HG02642 (cell line): ENCODE measurements at regions not wholly inside any gene's neighbourhood (a gene's known extent, or its start where the extent isn't known, plus 50 kb on each side); places are given as distances from the start of the nearest gene placed in this dataset.

Source experiments
- ATAC-seq: cut with Tn5 transposase; IDR thresholded peaks from one replicate; pipeline ENCODE4 v1.9.1; 2021; ENCODE audit warnings: mild to moderate bottlenecking; ENCODE audit not compliant: unreplicated experiment, poor library complexity

DNA sequence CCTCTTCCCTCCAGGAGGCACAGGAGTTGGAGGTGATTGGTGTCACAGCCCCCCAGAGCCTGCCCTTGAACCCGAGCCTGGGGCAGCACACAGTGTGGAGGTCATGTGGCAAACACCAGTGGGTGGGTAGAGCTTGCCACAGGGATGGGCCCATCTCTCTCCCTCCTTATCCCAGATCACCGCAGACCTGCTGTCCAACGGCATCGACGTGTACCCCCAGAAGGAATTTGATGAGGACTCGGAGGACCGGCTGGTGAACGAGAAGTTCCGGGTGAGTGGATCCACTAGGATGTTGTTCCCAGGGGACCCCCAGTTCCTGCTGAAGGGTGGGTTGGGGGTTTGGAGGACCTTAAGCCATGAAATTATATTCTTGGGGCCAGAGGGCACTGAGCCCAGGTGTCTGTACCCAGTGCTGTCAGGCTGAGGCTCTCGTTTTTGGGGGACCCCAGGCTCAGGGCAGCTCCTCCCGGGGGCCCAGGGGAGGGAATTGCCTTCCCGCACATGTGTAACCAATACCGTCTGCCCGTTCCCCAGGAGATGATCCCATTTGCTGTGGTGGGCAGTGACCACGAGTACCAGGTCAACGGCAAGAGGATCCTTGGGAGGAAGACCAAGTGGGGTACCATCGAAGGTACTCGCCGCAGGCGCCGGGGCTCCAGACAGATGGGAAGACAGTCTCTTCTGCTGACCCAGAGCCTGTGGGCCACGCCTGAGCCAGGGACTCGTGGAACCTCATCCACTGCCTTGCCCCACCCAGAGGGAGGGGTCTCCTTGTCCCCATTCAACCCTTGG lies 351.9 kb downstream of the SEC14L1 start:
- no peak for ATAC-seq

DNA sequence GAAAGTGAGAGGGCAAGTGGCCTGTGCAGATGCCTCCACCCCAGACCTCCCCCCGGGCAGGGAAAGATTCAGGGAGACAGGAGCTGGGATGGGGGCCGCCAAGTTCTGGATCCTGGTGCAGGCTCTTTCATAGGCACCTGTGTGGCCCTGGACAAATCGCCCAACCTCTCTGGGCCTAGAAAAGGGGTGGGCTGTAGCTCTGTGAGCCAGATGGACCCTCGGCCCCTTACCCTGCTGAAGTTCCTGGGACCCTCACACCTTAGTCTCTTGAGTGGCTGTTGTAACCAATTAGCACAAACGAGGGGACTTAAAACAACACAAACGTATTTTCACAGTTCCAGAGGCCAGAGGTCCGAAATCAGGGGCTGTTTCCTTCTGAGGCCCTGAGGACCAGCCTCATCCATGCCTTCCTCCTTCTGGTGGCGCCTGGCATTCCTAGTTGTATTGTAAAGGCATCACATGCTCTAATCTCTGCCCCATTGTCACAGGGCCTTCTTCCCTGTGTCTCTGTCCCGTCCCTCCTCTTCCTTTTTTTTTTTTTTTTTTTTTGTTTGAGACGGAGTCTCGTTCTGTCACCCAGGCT lies 352.6 kb downstream of the SEC14L1 start:
- ATAC-seq: no peak

DNA sequence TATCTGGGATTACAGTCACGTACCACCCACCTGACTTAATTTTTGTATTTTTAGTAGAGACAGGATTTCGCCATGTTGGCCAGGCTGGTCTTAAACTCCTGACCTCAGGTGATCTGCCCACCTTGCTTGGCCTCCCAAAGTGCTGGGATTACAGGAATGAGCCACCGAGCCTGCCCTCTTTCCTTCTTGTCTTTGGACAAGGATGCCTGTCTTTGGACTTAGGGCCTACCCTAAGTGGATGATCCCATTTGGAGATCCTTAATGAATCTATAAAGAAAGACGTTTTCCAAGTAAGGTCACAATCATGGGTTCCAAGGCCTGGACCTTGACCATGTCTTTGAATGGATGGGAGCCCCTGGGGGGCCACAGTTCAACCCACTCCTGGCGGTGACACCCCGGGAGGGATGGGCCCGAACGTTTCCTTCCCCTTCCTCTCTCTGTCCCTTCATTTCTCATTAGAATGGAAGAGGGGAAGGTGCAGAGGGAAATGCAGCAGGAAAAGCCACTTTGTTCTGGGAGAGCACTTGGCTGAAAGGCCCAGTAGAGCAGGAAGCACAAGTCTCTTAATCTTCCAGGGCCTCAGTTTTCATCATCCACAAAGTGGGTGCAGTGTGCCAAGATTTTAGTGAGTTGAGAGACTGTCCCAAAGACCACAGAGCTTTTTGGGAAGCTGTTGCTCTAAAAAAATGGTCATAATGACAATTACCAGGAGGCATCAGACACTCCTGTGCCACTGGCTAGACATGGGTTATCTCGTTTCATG lies 353.3 kb downstream of the SEC14L1 start:
- ATAC-seq: no peak

DNA sequence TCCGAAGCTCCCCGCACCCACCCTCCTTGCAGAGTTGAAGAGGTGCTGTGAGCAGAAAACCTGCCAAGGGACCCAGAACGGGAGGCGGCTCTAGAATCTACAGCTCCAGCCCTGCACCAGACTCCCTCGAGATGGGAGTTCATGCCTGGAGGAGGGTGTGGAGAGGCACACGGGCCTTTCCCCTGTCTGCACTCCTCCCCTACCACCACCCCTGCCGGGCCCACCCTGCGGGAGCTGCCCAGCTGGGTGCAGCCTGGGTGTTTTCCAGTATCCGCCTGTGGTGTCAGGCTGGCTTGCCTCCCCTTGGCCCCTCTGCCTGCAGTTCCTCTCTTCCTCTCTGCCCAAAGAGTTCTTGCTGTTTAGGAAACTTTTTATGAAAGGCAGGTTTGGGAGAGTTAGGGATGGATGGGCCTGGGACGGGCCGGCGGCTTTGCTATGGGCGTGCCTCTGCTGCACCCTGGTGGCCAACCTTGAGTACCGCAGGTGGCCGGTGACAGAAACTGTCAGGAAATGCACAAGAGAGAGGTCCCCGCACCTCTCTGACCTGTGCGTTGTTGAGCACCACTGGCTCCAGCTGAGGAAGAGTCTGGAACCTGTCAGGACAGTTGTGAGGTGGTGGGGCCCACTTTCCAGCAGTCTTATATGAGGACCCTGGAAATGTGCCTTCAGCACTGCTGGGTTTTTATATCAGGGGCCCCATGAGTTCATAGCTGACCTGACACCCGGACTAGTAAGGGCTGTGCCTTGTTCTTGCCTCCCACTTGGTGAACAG lies 354.1 kb downstream of the SEC14L1 start:
- no peak for ATAC-seq

DNA sequence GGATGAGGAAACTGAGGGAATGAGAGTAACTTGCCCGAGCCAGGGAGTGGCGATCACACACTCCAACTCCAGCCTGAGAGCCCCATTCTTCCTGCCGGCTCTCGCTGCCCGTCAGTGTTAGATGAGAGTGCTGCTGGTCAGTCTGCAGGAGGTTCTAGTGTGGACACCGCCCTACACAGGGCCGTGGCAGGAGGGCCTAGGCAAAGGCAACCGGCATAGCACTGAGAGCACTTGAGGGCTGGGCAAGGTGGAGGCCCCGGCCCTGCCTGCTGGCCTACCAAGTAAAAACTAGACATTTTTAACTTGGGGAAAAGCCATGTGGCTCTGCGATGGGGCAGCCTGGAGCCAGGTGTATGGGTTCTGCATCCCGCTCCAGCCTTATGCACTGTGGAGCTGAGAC lies 354.8 kb downstream of the SEC14L1 start:
- ATAC-seq: no peak

DNA sequence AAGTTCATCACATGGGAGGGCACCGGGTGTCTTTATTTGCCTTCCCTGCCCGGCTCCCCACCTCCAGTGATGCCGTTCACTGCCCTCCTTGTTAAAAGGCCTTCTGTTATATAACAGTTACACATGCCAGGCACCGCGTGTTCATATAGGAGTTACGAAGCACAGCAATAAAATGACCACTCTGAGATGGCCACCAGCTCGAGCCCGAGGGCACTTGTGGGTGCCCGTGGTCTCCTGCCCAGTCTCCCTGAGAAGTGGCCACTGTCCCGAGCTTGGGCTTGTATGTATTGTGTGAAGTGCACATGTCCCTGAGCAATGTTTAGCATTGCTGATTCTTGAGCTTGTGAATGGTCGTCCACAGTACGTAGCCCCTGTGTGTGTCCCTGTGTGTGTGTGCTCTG lies 355.6 kb downstream of the SEC14L1 start:
- no peak for ATAC-seq

DNA sequence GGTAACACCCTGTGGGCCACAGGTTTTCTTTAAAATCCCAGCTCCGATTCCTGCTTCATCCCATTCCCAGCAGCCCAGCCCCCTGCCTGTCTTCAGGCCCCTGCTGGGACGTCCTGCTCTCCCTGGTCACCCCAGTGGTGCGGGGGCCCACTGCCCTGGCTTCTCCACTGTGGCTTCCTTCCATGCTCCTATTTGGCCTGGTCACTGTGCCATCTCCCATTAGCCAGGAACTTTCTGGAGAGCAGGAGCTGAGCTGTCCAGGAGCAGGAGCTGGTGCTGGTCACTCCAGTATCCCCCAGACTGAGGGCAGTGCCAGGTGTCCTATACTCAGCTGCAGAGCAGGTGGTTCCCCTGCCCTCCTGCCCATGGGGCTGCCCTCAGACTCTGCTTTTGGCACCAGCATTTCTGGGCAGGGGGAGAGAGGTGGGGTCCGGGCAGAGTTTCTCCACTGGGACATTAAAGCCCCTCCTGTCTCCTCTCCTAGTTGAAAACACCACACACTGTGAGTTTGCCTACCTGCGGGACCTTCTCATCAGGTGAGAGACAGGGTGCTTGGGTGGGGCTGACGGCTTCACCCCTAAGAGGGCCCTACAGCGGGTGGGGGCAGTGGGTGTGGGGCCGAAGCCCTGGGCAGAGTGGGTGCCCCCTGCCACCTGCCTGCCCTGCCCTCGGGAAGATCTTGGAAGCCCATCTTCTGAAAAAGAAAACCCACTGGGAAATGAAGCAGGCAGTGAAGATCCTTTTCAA lies 356.2 kb downstream of the SEC14L1 start:
- ATAC-seq: no peak

DNA sequence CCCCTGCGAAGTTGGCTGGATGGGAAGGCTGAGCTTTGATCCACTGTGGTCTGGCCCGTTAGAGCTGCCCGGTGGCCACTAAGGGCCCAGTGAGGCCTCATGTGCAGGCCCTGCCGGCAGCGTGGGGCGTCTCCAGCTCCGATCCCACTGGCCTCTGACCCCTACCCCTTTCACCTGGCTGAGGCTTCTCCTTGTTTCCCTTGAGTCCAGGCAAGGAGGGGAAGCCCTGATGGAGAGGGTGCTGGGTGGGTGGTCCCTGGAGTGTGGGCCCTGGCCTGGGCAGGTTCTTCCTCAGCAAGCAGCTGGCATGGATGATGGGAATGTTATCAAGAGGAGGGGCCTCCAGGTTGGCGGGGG lies 356.8 kb downstream of the SEC14L1 start:
- no peak for ATAC-seq

DNA sequence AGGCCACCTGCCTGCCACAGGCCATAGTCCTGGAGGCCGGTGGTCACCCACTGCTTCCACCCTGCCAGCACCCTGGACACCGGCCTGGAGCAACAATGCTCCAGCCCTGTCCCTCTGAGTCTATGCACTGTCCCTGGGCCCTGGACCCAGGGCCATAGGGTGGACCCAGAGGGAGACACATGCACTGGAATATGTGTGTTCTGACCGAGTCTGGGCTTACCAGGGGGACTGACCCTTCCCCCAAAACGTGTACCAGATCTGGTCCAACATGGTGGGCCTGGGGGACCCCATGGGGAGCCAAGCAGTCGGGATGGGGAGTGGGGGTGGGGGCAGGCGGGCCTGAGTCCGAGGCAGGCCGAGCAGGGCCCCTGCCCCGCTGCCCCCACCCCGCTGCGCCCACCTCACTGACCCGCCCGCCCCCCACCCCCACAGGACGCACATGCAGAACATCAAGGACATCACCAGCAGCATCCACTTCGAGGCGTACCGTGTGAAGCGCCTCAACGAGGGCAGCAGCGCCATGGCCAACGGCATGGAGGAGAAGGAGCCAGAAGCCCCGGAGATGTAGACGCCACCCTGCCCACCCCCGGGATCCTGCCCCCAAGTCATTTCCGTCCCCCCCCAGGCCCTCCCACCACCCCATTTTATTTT lies 357.4 kb downstream of the SEC14L1 start:
- ATAC-seq: no peak

DNA sequence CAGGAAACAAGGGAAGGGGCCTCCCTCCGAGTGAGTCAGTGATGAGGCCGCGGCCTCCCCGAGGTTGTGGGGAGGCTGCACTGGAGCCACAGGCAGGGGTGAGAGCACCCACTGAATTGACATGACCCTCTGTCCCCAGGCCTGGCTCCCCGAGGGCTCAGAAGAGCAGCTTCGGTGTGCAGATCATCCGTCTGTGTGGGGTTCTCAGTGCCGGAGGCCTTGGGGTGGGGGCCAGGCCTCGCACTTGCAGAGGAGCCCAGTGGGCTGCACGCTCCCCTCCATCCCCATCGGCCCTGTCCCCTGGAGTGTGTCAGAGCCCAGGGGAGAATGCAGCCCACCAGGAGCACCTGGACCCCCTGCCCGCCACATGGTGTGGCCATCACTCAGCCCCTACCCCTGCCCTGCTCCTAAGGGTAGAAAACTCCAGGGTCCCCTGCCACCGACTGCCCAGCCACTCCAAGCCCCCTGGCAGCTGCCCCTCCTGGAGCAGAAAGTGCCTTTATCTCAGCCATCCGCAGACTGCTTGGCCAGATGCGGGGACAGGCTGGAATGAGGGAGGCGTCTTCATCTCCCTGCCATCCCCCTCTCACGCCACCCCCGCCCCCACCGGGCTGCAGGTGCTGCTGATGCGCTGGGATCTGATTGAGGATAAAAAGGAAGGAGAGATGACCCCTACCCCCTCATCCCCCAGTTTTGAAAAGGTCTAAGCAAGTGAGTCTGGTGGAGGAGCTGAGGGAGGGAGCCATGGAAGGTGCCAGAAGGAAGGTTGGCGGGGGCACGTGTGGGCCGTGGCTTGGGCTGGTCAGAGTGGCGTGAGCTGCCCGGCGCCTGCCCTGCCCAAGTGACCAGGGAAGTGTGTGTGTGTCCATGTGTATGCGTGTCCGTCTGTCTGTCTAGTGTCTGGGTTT lies 358.3 kb downstream of the SEC14L1 start:
- no peak for ATAC-seq

DNA sequence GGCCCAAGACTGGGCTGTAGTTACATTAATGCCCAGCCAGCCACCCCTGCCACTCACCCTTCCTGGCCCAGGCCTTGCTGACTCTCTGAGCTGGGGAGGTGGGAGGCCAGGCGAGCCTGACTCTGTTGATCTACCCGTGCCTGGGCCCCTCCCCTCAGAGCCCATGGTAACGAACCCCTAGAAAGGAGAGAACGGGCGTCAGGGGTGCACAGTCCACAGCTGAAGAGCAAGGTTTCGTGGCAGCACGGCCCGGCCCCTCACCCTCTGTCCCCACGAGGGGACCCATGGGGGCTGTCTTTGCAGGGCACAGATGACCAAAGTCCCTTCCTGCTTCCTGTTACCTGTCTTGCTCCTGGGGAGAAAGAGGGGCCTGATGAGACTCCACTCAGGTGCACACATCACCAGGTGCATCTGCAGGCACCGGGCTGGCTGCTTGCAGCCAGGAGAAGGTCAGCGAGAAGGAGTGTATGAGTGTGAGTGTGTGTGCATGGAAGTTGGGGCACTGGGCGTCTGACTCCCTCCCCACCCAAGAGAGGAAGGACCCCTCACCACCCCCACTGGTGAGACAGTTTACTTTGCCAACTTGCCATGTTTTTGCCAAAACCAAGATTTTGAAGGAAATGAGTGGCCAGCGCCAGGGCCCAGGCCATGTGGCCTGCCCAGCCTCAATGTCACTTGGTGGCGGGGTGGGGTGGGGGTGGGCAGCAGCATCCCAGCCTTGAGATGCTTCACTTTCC lies 359.1 kb downstream of the SEC14L1 start:
- no peak for ATAC-seq

DNA sequence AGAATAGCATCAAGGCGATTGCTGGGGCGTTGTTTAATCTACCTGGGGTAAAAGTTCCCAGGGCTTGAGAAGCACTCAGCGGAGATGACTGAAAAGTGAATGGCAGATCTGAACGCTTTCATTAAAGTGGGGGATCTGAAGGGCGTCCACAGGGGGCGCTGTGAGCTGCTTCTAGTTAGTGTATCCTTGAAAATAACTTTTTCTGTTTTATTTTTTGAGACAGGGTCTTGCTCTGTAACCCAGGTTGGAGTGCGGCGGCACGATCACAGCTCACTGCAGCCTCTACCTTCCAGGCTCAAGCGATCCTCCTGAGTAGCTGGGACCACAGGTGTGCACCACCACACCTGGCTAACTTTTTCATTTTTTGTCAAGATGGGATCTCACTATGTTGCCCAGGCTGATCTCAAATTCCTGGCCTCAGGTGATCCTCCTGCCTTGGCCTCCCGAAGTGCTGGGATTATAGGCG lies 360.4 kb downstream of the SEC14L1 start:
- no peak for ATAC-seq

DNA sequence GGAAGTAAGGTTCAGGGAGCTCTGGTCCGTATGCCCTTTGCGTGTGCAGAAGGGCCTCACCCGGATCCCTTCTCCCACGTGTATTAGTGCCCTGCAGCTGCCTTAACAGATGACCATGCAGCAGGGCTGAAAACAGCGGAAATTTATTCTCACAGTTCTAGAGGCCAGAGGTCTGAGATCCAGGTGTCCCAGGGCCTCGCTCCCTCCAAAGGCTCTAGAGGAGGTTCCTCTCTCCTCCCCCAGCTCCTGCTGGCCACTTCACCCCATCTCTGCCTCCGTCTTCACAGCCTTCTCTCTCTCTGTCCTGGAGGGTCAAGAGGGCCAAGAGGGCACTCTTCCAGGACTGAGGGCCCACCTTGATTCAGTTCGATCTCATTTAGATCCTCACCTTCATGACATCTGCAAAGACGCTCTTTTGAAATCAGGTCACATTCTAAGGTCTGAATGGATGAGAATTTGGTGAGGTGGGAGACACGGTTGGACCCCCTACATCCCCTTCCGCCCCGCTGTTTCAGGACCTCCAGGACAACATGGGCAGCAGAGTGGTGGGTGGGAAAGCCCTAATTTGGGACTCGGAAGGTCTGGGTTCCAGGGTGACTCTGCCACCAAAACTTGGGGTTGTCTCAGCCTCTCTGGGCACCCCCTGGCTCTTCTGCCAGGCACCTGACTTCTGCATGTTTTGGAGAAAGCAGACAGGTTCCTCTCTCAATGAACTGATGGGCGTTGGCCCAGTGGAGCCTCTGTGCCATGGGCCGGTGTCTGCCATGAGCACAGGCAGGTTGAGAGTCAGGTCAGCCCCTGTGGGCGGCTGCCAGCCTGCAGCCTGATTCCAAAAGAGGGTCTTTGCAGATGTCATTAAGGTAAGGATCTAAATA lies 361.2 kb downstream of the SEC14L1 start:
- no peak for ATAC-seq

DNA sequence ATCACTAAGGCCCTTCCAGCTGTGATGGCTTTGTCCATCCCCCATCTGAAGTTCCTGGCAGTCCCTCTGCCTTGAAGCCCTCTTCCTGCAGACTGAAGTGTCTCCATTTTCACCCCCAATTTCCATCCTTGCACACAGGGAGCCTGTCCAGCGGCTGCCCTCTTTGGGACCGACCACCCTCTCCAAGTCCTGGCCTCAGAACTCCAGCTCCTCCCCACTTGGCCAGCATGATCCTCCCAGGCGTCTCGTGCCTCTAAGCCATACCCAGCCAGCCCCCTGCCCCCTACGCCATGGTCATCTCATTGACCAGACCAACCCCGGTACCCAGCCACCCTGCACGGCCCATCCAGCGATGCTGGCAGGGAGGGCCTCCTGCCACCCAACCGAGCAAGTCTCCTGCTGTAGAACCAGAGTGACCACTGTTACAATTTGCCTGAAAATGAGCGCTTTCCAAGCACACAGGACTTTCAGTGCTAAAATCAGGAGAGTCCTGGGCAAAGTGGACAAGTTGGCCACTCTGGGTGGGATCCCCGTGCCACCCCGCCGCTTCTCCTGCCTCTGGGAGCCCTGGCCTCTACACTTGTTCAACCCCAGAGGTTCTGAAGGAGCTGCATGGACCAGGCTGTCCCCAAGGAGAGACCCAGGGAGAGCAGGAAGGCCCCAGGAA lies 362.0 kb downstream of the SEC14L1 start:
- no peak for ATAC-seq

DNA sequence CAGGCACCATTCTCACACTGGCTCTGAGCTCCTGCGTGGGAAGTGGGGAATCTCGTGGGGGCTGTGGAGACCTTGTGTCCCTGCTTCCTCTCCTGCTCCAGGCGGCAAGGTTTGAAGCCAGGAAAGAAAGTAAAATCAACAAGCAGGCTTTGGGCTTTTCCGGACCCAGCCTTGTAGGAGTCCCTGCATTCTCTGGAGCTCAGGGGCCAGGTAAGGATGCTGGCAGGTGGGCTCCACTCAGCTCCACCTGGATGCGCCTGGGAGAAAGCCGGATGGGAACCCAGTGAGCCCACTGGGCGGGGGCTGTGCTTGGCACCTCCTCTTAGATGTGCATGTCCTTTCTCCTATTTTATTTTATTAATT lies 362.5 kb downstream of the SEC14L1 start:
- ATAC-seq: no peak

DNA sequence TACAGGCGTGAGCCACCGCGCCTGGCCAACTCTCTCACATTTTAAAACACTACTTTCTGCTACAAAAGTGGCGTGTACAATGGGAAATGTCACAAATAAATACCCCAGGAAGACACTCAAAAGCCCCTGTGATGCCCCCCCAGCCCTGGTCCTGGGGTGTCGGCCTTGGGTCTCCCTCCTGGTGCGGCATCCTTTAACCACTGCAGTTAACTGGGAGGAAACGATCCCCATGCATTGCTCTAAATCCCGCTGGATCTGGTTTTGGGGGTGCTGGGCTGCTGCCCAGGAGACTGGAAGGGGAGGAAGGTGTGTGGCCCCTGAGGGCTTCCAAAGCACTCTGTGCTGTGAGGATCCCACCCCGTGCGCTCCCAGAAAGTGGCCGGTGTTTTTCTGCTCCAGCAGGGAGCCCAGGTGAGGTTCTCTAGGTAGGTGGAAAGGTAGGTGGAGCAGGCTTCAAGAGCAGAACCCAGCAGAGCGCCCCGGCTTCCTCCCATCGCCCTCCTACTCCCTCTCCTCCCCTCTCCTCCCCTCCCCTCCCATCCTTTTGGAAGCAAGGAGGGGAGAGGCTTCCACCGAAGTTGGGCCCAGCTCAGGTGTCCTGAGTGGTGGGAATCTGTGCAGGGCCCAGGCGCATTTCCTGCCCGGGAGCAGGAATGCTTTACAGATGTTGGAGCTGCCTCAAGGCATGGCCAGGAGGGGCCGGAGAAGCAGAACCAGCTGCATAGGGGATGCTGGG lies 363.3 kb downstream of the SEC14L1 start:
- ATAC-seq: no peak
